Breast epithelium (tissue), 4 donors: ENCODE measurements at regions not wholly inside any gene's neighbourhood (a gene's known extent, or its start where the extent isn't known, plus 50 kb on each side); places are given as distances from the start of the nearest gene placed in this dataset.

Experiments
- DNase-seq, 2 donors: peaks; one replicate each; pipeline ENCODE4 v3.0.0-alpha.2; 2019; ENCODE audit warnings: low spot score in 2 of 2
- H3K27ac ChIP-seq, 2 donors: fragments of 200-600 bp; sonication (generic) in 1 of 2; one replicate each; pipeline ENCODE4 v1.5.1; 2016 to 2019; ENCODE audit warnings: mild to moderate bottlenecking in 1 of 2
- H3K27me3 ChIP-seq, 2 donors: fragments of 200-600 bp; sonication (generic) in 1 of 2; one replicate each; pipeline versions ENCODE4 v1.5.1 to v1.6.0; 2017 to 2019; ENCODE audit warnings: control low read depth in 1 of 2, mild to moderate bottlenecking in 1 of 2
- H3K36me3 ChIP-seq: fragments of 200-600 bp; one replicate; pipeline ENCODE4 v1.5.1; 2019
- H3K4me1 ChIP-seq, 2 donors: fragments of 200-600 bp; sonication (generic); one replicate each; pipeline ENCODE4 v1.5.1; 2016 to 2019; ENCODE audit warnings: control low read depth in 1 of 2
- H3K4me3 ChIP-seq, 3 donors: fragments of 200-600 bp; sonication (generic); 1 replicate in 2 of 3; 2 replicates in 1 of 3; pipeline ENCODE4 v1.5.1; 2016 to 2019; ENCODE audit warnings: mild to moderate bottlenecking in 3 of 3, moderate library complexity in 2 of 3
- H3K9me3 ChIP-seq, 2 donors: fragments of 200-600 bp; sonication (generic) in 1 of 2; one replicate each; pipeline ENCODE4 v1.5.1; 2016 to 2019; ENCODE audit warnings: control low read depth in 1 of 2
- POLR2A ChIP-seq: fragments of 450-650 bp; IDR thresholded peaks from one replicate; pipeline ENCODE4 v1.6.1; 2016; ENCODE audit warnings: antibody characterized with exemption, mild to moderate bottlenecking, moderate library complexity
- POLR2AphosphoS5 ChIP-seq, 3 donors: sonication (generic); formaldehyde crosslinking; IDR thresholded peaks; one replicate each; pipeline ENCODE4 v1.6.1; 2017; ENCODE audit warnings: antibody characterized with exemption in 3 of 3
- intact Hi-C: fragments of 100-400 bp; cut with DNase I; formaldehyde crosslinking; loops from one replicate; pipeline ENCODE4 v1.15.1; 2023; ENCODE audit warnings: low total_unique reads
- TF ChIP-seq, protein P1 (sequence below), 3 donors: fragments of 450-650 bp; IDR thresholded peaks; one replicate each; pipeline ENCODE4 v1.5.1; 2016 to 2017; ENCODE audit warnings: antibody characterized with exemption in 3 of 3, mild to moderate bottlenecking in 3 of 3, moderate library complexity in 3 of 3

DNA sequence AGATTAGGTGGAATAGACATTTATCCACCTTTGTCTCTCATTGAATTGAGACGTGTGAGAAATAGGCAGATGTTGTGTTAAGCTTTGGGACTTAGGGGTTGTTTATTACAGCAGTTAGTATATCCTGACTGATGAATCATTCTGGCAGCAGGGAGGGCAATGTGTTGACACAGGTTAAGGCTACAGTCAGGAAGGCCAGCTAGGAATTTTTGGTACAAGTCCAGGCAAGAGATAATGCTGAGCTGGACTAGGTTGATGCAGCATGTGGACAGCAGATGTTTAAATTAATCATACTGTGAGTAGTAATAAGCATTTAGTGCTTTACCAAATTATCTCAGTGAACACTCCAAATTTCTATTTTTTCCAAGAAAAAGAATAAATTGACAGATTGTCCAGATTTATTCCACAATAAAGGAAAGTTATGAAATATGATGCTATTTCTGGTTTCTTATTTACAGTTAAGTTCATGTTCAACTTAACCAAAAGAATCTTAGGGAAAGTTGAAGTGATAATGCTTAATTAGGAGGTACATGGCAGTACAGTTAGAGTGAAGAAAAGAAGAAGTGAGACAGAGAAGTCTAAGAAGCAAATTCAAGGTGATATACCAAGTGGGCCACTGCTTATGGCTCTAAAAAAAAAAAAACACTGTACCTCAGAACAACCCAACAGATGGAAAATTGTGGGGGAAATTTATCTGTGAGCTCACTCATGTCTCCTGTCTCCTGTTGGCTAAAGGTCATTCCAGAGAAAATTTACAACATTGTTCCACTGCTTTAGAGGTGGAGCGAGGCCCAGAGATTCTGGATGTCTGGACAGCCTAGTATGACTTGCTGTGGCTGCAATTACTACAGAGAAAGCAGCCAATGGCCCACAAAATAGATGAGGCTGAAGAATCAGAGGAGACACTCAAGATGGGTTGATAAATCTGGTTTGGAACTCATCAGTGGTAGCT lies 102.7 kb upstream of the C21orf91 start:
- H3K27me3 ChIP-seq = no peaks in the 10 kb centered on the region
- H3K27ac ChIP-seq = peak overlapping the region in 1 of 2 donors; percentile 46
- peaks cover 0 to 12% of the 10 kb centered on the region in 2 donors for H3K9me3 ChIP-seq
- intact Hi-C loops = loop anchor here (10.0 kb wide), 1 partner anchor 237 kb away; no protein-coding TSS in a partner anchor
- TF ChIP-seq POLR2A (no peak), POLR2AphosphoS5 (IDR thresholded peaks at IDR 0.05) (no peak)
- TF ChIP-seq, protein P1, sequence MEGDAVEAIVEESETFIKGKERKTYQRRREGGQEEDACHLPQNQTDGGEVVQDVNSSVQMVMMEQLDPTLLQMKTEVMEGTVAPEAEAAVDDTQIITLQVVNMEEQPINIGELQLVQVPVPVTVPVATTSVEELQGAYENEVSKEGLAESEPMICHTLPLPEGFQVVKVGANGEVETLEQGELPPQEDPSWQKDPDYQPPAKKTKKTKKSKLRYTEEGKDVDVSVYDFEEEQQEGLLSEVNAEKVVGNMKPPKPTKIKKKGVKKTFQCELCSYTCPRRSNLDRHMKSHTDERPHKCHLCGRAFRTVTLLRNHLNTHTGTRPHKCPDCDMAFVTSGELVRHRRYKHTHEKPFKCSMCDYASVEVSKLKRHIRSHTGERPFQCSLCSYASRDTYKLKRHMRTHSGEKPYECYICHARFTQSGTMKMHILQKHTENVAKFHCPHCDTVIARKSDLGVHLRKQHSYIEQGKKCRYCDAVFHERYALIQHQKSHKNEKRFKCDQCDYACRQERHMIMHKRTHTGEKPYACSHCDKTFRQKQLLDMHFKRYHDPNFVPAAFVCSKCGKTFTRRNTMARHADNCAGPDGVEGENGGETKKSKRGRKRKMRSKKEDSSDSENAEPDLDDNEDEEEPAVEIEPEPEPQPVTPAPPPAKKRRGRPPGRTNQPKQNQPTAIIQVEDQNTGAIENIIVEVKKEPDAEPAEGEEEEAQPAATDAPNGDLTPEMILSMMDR (IDR thresholded peaks at IDR 0.05) = no peak
- no peak for DNase-seq
- H3K4me3 ChIP-seq = no peak overlapping the region
- H3K4me1 ChIP-seq = no peaks in the 10 kb centered on the region
- no peaks in the 10 kb centered on the region for H3K36me3 ChIP-seq

DNA sequence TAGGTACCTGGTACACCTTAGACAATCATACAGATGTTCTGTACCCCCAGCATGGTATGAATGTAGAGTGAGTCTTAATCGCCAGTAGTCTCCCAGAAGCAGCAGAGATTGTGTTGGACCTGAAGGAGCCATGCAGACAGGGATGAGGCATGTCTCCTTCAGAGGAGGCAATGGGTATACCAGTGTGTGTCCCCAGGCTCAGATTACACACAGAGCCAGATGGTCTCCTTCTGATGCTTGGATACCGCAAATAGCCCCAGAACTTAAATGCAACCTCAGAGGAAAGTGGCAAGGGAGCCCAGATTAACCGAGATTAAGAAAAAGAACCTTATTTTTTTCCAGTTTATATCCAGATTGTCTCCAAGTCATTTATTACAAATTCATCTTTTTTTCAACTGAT lies 96.8 kb upstream of the C21orf91 start:
- H3K27ac ChIP-seq = no peak overlapping the region
- H3K4me3 ChIP-seq = no peak overlapping the region
- H3K36me3 ChIP-seq = no peaks in the 10 kb centered on the region
- H3K4me1 ChIP-seq = no peaks in the 10 kb centered on the region
- peaks cover 0 to 10% of the 10 kb centered on the region in 2 donors for H3K9me3 ChIP-seq
- DNase-seq = no peak
- H3K27me3 ChIP-seq = no peaks in the 10 kb centered on the region
- intact Hi-C loops = no loop called here
- TF ChIP-seq, protein P1 (IDR thresholded peaks at IDR 0.05) = no peak
- TF ChIP-seq POLR2AphosphoS5 (IDR thresholded peaks at IDR 0.05) = no peak
- no peak for TF ChIP-seq POLR2A

DNA sequence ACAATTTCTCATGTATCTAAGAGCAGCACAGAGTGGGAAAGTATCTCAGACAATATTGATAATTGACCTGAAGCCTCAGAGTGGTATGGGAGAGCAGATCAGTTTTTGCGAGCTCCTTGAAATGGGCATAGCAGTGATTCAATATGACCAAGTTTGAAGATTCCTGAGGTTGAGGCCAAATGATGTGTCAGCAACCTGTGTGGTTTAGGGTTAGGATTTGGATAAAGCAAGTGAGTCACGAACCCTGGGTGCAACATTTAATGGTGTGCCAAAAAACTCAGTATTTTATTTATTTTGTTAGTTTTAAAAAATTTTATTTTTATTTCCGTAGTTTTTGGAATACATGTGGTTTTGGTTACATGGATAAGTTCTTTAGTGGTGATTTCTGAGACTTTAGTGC lies 92.5 kb upstream of the C21orf91 start:
- TF ChIP-seq, protein P1 (IDR thresholded peaks at IDR 0.05) = no peak
- no peak for TF ChIP-seq POLR2AphosphoS5 (IDR thresholded peaks at IDR 0.05)
- no peak for TF ChIP-seq POLR2A
- intact Hi-C loops = no loop called here
- Histone ChIP-seq H3K9me3 (no peaks in the 10 kb centered on the region), H3K4me1 (no peaks in the 10 kb centered on the region), H3K27ac (no peak overlapping the region), H3K36me3 (no peaks in the 10 kb centered on the region), H3K27me3 (no peaks in the 10 kb centered on the region), H3K4me3 (no peak overlapping the region)
- no peak for DNase-seq

DNA sequence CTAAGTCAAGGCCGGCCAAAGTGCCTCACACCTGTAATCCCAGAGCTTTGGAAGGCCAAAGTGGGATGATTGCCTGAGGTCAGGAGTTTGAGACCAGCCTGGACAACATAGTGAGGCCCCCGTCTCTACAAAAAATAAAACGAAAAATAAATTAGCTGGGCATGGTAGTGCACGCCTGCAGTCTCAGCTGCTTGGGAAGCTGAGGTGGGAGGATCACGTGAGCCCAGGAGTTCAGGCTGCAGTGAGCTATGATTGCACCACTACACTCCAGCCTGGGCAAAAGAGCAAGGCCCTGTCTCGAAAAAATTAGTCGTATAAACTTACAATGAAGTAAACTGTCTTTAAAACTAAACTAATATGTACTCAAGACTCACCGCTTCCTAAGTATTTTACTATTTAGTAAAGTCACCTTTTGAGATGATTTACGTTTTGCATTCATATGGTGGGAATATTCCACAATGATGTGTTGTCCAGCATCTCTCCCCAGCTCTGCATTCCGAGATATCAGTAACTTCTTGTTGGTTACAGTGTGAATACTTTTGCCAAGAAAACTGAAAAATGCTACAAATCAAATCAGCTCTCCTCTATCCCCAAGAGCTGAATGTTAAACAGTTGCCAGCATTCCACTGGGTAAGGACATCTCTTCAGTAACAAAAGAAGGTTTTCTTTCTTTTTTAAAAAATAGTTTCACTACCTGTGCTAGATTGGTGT lies 84.9 kb upstream of the C21orf91 start:
- TF ChIP-seq, protein P1 (IDR thresholded peaks at IDR 0.05) = no peak
- TF ChIP-seq POLR2A = no peak
- no peak for TF ChIP-seq POLR2AphosphoS5 (IDR thresholded peaks at IDR 0.05)
- DNase-seq = no peak
- Histone ChIP-seq H3K9me3 (no peaks in the 10 kb centered on the region), H3K4me1 (no peaks in the 10 kb centered on the region), H3K4me3 (no peak overlapping the region), H3K27me3 (no peaks in the 10 kb centered on the region), H3K27ac (no peak overlapping the region), H3K36me3 (no peaks in the 10 kb centered on the region)
- intact Hi-C loops = no loop called here
